HL-60 (cell line): ENCODE measurements at regions not wholly inside any gene's neighbourhood (a gene's known extent, or its start where the extent isn't known, plus 50 kb on each side); places are given as distances from the start of the nearest gene placed in this dataset.

Source experiments
- DNase-seq, 2 experiments: peaks; one replicate each; pipeline ENCODE4 v3.0.0-alpha.2; 2010 to 2020; ENCODE audit warnings: low read depth in 1 of 2, low spot score in 1 of 2
- H3K27ac ChIP-seq: fragments of 250-450 bp; sonication (Bioruptor Pico); replicated peaks from 2 replicates; pipeline ENCODE4 v1.5.1; 2020; ENCODE audit warnings: mild to moderate bottlenecking, moderate library complexity
- H3K27me3 ChIP-seq: fragments of 250-450 bp; sonication (Bioruptor Pico); 2 replicates; pipeline ENCODE4 v1.5.1; 2021; ENCODE audit warnings: mild to moderate bottlenecking, moderate library complexity; ENCODE audit not compliant: insufficient read depth, poor library complexity, severe bottlenecking
- H3K4me3 ChIP-seq: replicated peaks from 2 replicates; pipeline ENCODE4 v1.5.1; 2011; ENCODE audit warnings: mild to moderate bottlenecking, control low read depth, low read length; ENCODE audit not compliant: insufficient read depth
- CTCF ChIP-seq: IDR thresholded peaks from one replicate; pipeline ENCODE4 v1.5.1; 2011; ENCODE audit warnings: low read length, control low read depth, inconsistent platforms; ENCODE audit not compliant: insufficient read depth
- GABPA ChIP-seq: IDR thresholded peaks from 2 replicates; pipeline ENCODE4 v1.6.1; 2012; ENCODE audit warnings: low read depth
- POLR2AphosphoS5 ChIP-seq: IDR thresholded peaks from 2 replicates; pipeline ENCODE4 v1.6.1; 2012; ENCODE audit warnings: low read depth
- REST ChIP-seq: IDR thresholded peaks from 2 replicates; pipeline ENCODE4 v1.6.1; 2012; ENCODE audit warnings: low read depth; ENCODE audit not compliant: insufficient replicate concordance
- SPI1 ChIP-seq: IDR thresholded peaks from 2 replicates; pipeline ENCODE4 v1.6.1; 2012; ENCODE audit warnings: low read depth, mild to moderate bottlenecking, borderline replicate concordance

GRCh38 chr10:60572511-60573194, 183.0 kb upstream of the ANK3 start:
- Histone ChIP-seq H3K27me3 (peaks cover 15% of the 10 kb centered on the region), H3K27ac (no peak overlapping the region), H3K4me3 (no peak overlapping the region)
- no peak for DNase-seq
- TF ChIP-seq GABPA, result no peak

- no peak overlapping the region for H3K4me3 ChIP-seq
- peaks cover 15% of the 10 kb centered on the region for H3K27me3 ChIP-seq
- H3K27ac ChIP-seq, result no peak overlapping the region
- no peak for DNase-seq
- TF ChIP-seq REST, result no peak
Observed at GRCh38 chr10:60570896-60571295, 181.2 kb upstream of the ANK3 start.

DNA sequence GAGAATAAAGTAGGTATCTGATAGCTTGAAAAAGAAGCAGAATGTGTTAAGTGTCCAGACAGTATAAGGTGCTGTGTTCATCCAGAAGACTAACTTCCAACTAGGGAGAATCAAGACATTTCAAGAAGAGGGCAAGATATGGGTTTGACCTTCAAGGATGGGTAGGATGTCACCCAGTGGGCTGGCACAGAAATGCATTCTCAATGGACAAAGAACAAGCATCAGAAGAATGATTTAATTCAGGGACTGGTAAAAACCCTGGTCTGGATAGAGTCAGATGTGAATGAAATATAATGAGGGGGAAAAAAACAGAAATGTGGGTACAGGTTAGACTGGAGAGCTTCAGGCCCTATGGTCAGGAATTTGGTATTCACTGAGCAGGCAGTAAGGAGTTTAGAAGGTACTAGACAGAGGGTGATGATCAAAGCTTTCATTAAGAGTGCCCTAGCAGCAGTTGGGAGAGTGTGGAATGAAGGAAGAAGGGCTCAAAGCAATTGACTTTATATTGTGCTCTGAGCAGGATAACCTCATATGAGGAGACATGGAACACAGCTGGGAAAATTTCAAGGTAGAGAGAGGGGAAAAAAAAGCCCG, 180.7 kb upstream of the ANK3 start:
- Histone ChIP-seq H3K27me3 (peaks cover 15% of the 10 kb centered on the region), H3K27ac (no peak overlapping the region), H3K4me3 (no peak overlapping the region)
- DNase-seq, result no peak
- TF ChIP-seq POLR2AphosphoS5 (no peak), REST (no peak), SPI1 (no peak), GABPA (no peak), CTCF (no peak)

GRCh38 chr10:60569681-60570080, 180.0 kb upstream of the ANK3 start:
- TF ChIP-seq REST, result no peak
- TF ChIP-seq POLR2AphosphoS5, result no peak
- TF ChIP-seq GABPA, result no peak
- no peak for TF ChIP-seq SPI1
- TF ChIP-seq CTCF, result no peak
- H3K27ac ChIP-seq, result no peak overlapping the region
- peaks cover 15% of the 10 kb centered on the region for H3K27me3 ChIP-seq
- H3K4me3 ChIP-seq, result no peak overlapping the region
- no peak for DNase-seq
